ENCODE measurements at regions not wholly inside any gene's neighbourhood (a gene's known extent, or its start where the extent isn't known, plus 50 kb on each side); places are given as distances from the start of the nearest gene placed in this dataset.

DNA sequence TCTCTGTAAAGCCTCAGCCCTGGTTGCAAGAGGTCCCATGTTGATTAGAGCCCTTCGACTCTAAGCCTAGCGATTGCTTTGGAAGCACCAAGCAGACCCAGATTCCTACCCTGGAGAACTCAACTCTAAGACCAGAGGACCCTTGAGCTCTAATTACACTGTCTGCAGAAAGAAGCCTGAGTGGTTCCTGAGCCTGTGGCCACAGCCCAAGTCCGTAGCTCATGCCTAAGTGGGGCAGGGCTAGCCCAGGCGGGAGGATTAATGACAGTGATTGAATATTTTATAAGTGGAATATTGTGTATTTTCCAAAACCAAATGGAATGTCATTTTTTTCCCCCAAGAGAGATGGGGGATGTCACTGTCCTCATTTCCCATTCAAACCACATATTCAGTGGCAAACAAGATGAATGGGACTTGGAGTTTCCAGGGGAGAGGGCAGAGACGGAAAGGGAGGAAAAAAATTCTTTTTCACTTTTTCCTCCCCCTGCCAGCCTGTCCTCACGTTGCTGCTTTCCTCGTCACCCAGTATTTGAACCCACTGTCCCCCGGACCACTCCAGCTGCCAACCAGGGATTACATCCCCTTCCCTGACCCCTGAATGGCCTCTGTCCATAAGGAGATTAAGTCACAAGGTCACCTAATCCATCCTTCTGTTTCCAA is 79.6 kb upstream of the CTTNBP2NL start:
- TF ChIP-seq, protein P1, sequence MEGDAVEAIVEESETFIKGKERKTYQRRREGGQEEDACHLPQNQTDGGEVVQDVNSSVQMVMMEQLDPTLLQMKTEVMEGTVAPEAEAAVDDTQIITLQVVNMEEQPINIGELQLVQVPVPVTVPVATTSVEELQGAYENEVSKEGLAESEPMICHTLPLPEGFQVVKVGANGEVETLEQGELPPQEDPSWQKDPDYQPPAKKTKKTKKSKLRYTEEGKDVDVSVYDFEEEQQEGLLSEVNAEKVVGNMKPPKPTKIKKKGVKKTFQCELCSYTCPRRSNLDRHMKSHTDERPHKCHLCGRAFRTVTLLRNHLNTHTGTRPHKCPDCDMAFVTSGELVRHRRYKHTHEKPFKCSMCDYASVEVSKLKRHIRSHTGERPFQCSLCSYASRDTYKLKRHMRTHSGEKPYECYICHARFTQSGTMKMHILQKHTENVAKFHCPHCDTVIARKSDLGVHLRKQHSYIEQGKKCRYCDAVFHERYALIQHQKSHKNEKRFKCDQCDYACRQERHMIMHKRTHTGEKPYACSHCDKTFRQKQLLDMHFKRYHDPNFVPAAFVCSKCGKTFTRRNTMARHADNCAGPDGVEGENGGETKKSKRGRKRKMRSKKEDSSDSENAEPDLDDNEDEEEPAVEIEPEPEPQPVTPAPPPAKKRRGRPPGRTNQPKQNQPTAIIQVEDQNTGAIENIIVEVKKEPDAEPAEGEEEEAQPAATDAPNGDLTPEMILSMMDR (conservative IDR thresholded peaks at IDR 0.05 in 1 of 2, IDR thresholded peaks at IDR 0.05 in 1 of 2; ENCODE audit: low read depth in 1 of 2, low read length in 2 of 2) = no peak
- no peak for TF ChIP-seq EZH2 (IDR thresholded peaks at IDR 0.05; ENCODE audit: low read length, missing control alignments)

Data from fibroblast of lung (primary cell).